Lung (tissue), 11 donors: ENCODE measurements at regions not wholly inside any gene's neighbourhood (a gene's known extent, or its start where the extent isn't known, plus 50 kb on each side); places are given as distances from the start of the nearest gene placed in this dataset.

Source experiments
- ATAC-seq: fragments of 200-7000 bp; cut with Tn5 transposase; one replicate; pipeline ENCODE4 v1.9.1; 2020; ENCODE audit warnings: moderate number of reproducible peaks; ENCODE audit not compliant: insufficient read depth, low FRiP score
- DNase-seq, 3 donors: peaks; one replicate each; pipeline ENCODE4 v3.0.0-alpha.2; 2013 to 2017
- H3K27ac ChIP-seq, 2 donors: one replicate each; pipeline ENCODE4 v1.5.1; 2013; ENCODE audit warnings: mild to moderate bottlenecking in 2 of 2, moderate library complexity in 2 of 2, control low read depth in 1 of 2, inconsistent platforms in 1 of 2, low read depth in 1 of 2, low read length in 1 of 2
- H3K27me3 ChIP-seq, 3 donors: one replicate each; pipeline ENCODE4 v1.5.1; 2013; ENCODE audit warnings: low read length in 2 of 3; ENCODE audit not compliant: control insufficient read depth in 3 of 3, insufficient read depth in 3 of 3
- H3K36me3 ChIP-seq, 4 donors: one replicate each; pipeline ENCODE4 v1.5.1; 2013; ENCODE audit warnings: low read length in 4 of 4, mild to moderate bottlenecking in 1 of 4, moderate library complexity in 1 of 4; ENCODE audit not compliant: control insufficient read depth in 4 of 4, insufficient read depth in 4 of 4
- H3K4me1 ChIP-seq, 5 donors: one replicate each; pipeline ENCODE4 v1.5.1; 2013; ENCODE audit warnings: low read length in 5 of 5, mild to moderate bottlenecking in 2 of 5, moderate library complexity in 1 of 5; ENCODE audit not compliant: control insufficient read depth in 5 of 5, insufficient read depth in 5 of 5
- H3K4me3 ChIP-seq: one replicate; pipeline ENCODE4 v1.5.1; 2013; ENCODE audit warnings: mild to moderate bottlenecking, control low read depth, moderate library complexity
- H3K9ac ChIP-seq, 2 donors: one replicate each; pipeline ENCODE4 v1.5.1; 2013; ENCODE audit warnings: low read length in 2 of 2, control low read depth in 1 of 2; ENCODE audit not compliant: insufficient read depth in 1 of 2
- H3K9me3 ChIP-seq, 4 donors: one replicate each; pipeline ENCODE4 v1.5.1; 2013; ENCODE audit warnings: low read length in 3 of 4, mild to moderate bottlenecking in 1 of 4, moderate library complexity in 1 of 4; ENCODE audit not compliant: control insufficient read depth in 4 of 4, insufficient read depth in 3 of 4
- CTCF ChIP-seq: IDR thresholded peaks from 2 replicates; pipeline ENCODE4 v1.5.1; 2012; ENCODE audit warnings: mild to moderate bottlenecking; ENCODE audit errors: control extremely low read depth, extremely low read depth
- WGBS, 2 donors: extraction: QIAGEN DNeasy Blood & Tissue Kit; methylation state at CpG; one replicate each; pipeline ENCODE4 v1.1.7; 2013; 5-methylcytosine and 5-hydroxymethylcytosine counted together
- donor health status: control.
- donor health status: control.
- donor health status: Bipolar disorder and iron deficiency.
- donor health status: healthy.
- donor health status: DM: yes; HTN: yes; CAD: no.

DNA sequence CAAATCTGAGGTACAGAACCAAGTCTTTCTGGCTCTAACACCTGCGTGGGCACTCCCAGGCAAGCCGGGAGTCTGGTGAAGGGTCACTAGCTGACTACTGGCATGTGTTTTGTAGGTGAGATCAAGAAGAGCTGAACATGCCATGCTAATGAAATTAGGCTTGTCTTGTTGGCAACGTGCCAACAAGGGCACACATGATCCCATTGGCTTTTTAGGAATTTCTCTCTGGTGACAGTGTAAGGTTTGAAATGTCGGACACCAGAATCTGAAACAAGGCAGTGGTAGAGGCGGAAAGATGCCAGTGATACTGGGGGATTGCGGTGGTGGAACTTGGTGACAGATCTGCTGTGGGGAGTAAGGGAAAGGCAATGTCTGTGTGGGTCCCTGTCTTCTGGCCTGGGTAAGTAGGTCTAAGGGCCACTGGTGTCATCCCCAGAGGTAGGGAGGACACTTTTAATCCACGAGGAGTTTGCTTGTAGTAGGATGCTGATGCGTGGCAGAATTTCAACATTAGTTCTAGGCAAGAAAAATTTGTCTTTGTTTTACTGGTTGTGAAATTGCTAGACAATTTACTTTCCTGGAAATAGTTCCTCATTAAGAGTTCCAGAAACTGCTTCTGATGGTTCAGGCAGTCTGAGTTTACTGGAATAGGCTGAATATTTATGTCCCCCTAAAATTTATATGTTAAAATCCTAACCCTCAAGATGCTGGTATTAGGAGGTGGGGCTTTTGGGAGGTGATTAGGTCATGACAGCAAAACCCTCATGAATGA lies 52.6 kb upstream of the ACMSD start:
- WGBS, 2 donors: 73 to 76% methylated on average over 8 of the region's 8 CpGs
- DNase-seq: no peak
- ATAC-seq: no peak

GRCh38 chr2:134788417-134788816 lies 50.0 kb upstream of the ACMSD start:
- no peak for TF ChIP-seq CTCF
- ATAC-seq: no peak
- no peak overlapping the region for H3K27ac ChIP-seq
- H3K9me3 ChIP-seq: peaks cover 0 to 8% (median 0%) of the 10 kb centered on the region in 4 donors
- no peaks in the 10 kb centered on the region for H3K27me3 ChIP-seq
- H3K36me3 ChIP-seq: no peaks in the 10 kb centered on the region
- 87 to 92% methylated on average over 2 of the region's 2 CpGs for WGBS, 2 donors
- H3K4me3 ChIP-seq: no peak overlapping the region
- DNase-seq: no peak
- H3K9ac ChIP-seq: no peak overlapping the region
- H3K4me1 ChIP-seq: peaks cover 0 to 3% (median 0%) of the 10 kb centered on the region in 5 donors

More for the DNA sequence above, 52.6 kb upstream of the ACMSD start:
- peaks cover 0 to 3% (median 0%) of the 10 kb centered on the region in 5 donors for H3K4me1 ChIP-seq
- H3K9me3 ChIP-seq: peaks cover 0 to 8% (median 0%) of the 10 kb centered on the region in 4 donors
- H3K4me3 ChIP-seq: no peak overlapping the region
- no peak for TF ChIP-seq CTCF
- H3K27ac ChIP-seq: no peak overlapping the region
- H3K27me3 ChIP-seq: no peaks in the 10 kb centered on the region
- H3K9ac ChIP-seq: no peak overlapping the region
- H3K36me3 ChIP-seq: no peaks in the 10 kb centered on the region
